Colonic mucosa (tissue), 4 donors: ENCODE measurements at regions not wholly inside any gene's neighbourhood (a gene's known extent, or its start where the extent isn't known, plus 50 kb on each side); places are given as distances from the start of the nearest gene placed in this dataset.
A peak's percentile ranks its signal among the peaks of the same experiment; 100 is the strongest.

Source experiments
- DNase-seq: peaks from one replicate; pipeline ENCODE4 v3.0.0-alpha.2; 2020
- H3K27ac ChIP-seq: fragments of 200-600 bp; one replicate; pipeline ENCODE4 v1.8.0; 2021
- H3K27me3 ChIP-seq: fragments of 200-600 bp; one replicate; pipeline ENCODE4 v1.8.0; 2021
- H3K36me3 ChIP-seq: fragments of 200-600 bp; one replicate; pipeline ENCODE4 v1.8.0; 2021
- H3K4me1 ChIP-seq: fragments of 200-600 bp; one replicate; pipeline ENCODE4 v1.8.0; 2021; ENCODE audit warnings: mild to moderate bottlenecking
- H3K4me3 ChIP-seq: fragments of 200-600 bp; one replicate; pipeline ENCODE4 v1.8.0; 2021
- H3K9ac ChIP-seq, 2 donors: one replicate each; pipeline ENCODE4 v1.7.0; 2013; ENCODE audit warnings: control low read depth in 2 of 2, low read depth in 2 of 2, low read length in 2 of 2
- H3K9me3 ChIP-seq: fragments of 200-600 bp; one replicate; pipeline ENCODE4 v1.8.0; 2021
- CTCF ChIP-seq: fragments of 200-600 bp; IDR thresholded peaks from one replicate; pipeline ENCODE4 v1.8.0; 2022; ENCODE audit warnings: antibody characterized with exemption, mild to moderate bottlenecking
- intact Hi-C: fragments of 100-400 bp; cut with DNase I; formaldehyde crosslinking; loops from one replicate; pipeline ENCODE4 v1.14.1; 2022
- donor health status: healthy.
- donor health status: DM: no; HTN: no; CAD: no.
- donor health status: DM: no; HTN: no; CAD: no.

GRCh38 chr3:193946945-193947344 lies 189.0 kb upstream of the HES1 start:
- peak; percentile 16 for DNase-seq
- no peaks in the 10 kb centered on the region for H3K9me3 ChIP-seq
- H3K27ac ChIP-seq, result no peak overlapping the region
- TF ChIP-seq CTCF, result no peak
- H3K36me3 ChIP-seq, result no peaks in the 10 kb centered on the region
- no peak overlapping the region for H3K9ac ChIP-seq
- H3K4me1 ChIP-seq, result no peaks in the 10 kb centered on the region
- no peak overlapping the region for H3K4me3 ChIP-seq
- intact Hi-C loops, result no loop called here
- no peaks in the 10 kb centered on the region for H3K27me3 ChIP-seq

- intact Hi-C loops, result no loop called here
- no peak overlapping the region for H3K4me3 ChIP-seq
- no peak for TF ChIP-seq CTCF
- no peaks in the 10 kb centered on the region for H3K9me3 ChIP-seq
- H3K27me3 ChIP-seq, result no peaks in the 10 kb centered on the region
- H3K27ac ChIP-seq, result no peak overlapping the region
- no peaks in the 10 kb centered on the region for H3K4me1 ChIP-seq
- H3K9ac ChIP-seq, result no peak overlapping the region
- peak; percentile 9 for DNase-seq
- no peaks in the 10 kb centered on the region for H3K36me3 ChIP-seq
These were observed 188.4 kb upstream of the HES1 start for GRCh38 chr3:193947596-193947995.

- H3K27ac ChIP-seq, result no peak overlapping the region
- no peak overlapping the region for H3K4me3 ChIP-seq
- no peaks in the 10 kb centered on the region for H3K4me1 ChIP-seq
- intact Hi-C loops, result no loop called here
- H3K27me3 ChIP-seq, result no peaks in the 10 kb centered on the region
- no peak overlapping the region for H3K9ac ChIP-seq
- TF ChIP-seq CTCF, result no peak
- peak; percentile 13 for DNase-seq
- no peaks in the 10 kb centered on the region for H3K9me3 ChIP-seq
- no peaks in the 10 kb centered on the region for H3K36me3 ChIP-seq
These were observed 187.5 kb upstream of the HES1 start for GRCh38 chr3:193948459-193948858.

GRCh38 chr3:193951859-193952258 lies 184.1 kb upstream of the HES1 start:
- no peaks in the 10 kb centered on the region for H3K36me3 ChIP-seq
- H3K27ac ChIP-seq, result no peak overlapping the region
- DNase-seq, result peak; percentile 3
- no peaks in the 10 kb centered on the region for H3K4me1 ChIP-seq
- no peak for TF ChIP-seq CTCF
- no peak overlapping the region for H3K4me3 ChIP-seq
- no peaks in the 10 kb centered on the region for H3K9me3 ChIP-seq
- no peak overlapping the region for H3K9ac ChIP-seq
- intact Hi-C loops, result no loop called here
- no peaks in the 10 kb centered on the region for H3K27me3 ChIP-seq

GRCh38 chr3:193954752-193955151 lies 181.2 kb upstream of the HES1 start:
- Histone ChIP-seq H3K4me1 (no peaks in the 10 kb centered on the region), H3K4me3 (no peak overlapping the region)
- DNase-seq, result no peak

More at GRCh38 chr3:193954752-193955151, 181.2 kb upstream of the HES1 start:
- Histone ChIP-seq H3K9ac (no peak overlapping the region), H3K9me3 (no peaks in the 10 kb centered on the region), H3K27ac (no peak overlapping the region), H3K36me3 (no peaks in the 10 kb centered on the region), H3K27me3 (no peaks in the 10 kb centered on the region)
- intact Hi-C loops, result no loop called here
- TF ChIP-seq CTCF, result no peak
